ENCODE measurements at regions not wholly inside any gene's neighbourhood (a gene's known extent, or its start where the extent isn't known, plus 50 kb on each side); places are given as distances from the start of the nearest gene placed in this dataset.

GRCh38 chr5:173457482-173457881 is 129.3 kb upstream of the STC2 start:
- no peak for DNase-seq

GRCh38 chr5:173456751-173457171 is 128.5 kb upstream of the STC2 start:
- no peak for DNase-seq

- DNase-seq = no peak
Measured at GRCh38 chr5:173456181-173456580, 128.0 kb upstream of the STC2 start.

- DNase-seq = no peak
Measured at GRCh38 chr5:173455599-173455957, 127.4 kb upstream of the STC2 start.

GRCh38 chr5:173454736-173455598 is 126.8 kb upstream of the STC2 start:
- DNase-seq = no peak

GRCh38 chr5:173454361-173454735 is 126.1 kb upstream of the STC2 start:
- no peak for DNase-seq

- DNase-seq = no peak
Measured at GRCh38 chr5:173453167-173453566, 125.0 kb upstream of the STC2 start.

GRCh38 chr5:173452119-173452905 is 124.1 kb upstream of the STC2 start:
- DNase-seq = no peak

GRCh38 chr5:173451651-173452050 is 123.4 kb upstream of the STC2 start:
- DNase-seq = no peak

- DNase-seq = no peak
Measured at GRCh38 chr5:173451031-173451430, 122.8 kb upstream of the STC2 start.

- no peak for DNase-seq
Measured at GRCh38 chr5:173450188-173450587, 122.0 kb upstream of the STC2 start.

GRCh38 chr5:173448856-173449255 is 120.6 kb upstream of the STC2 start:
- DNase-seq = no peak

- DNase-seq = no peak
Measured at GRCh38 chr5:173443971-173444370, 115.8 kb upstream of the STC2 start.

GRCh38 chr5:173441053-173441628 is 112.9 kb upstream of the STC2 start:
- no peak for DNase-seq

- DNase-seq = no peak
Measured at GRCh38 chr5:173438951-173439350, 110.7 kb upstream of the STC2 start.

- no peak for DNase-seq
Measured at GRCh38 chr5:173435447-173435846, 107.2 kb upstream of the STC2 start.

- DNase-seq = no peak
Measured at GRCh38 chr5:173434270-173434669, 106.1 kb upstream of the STC2 start.

GRCh38 chr5:173430394-173430793 is 102.2 kb upstream of the STC2 start:
- no peak for DNase-seq

GRCh38 chr5:173429489-173430150 is 101.4 kb upstream of the STC2 start:
- DNase-seq = no peak

- no peak for DNase-seq
Measured at GRCh38 chr5:173423452-173424117, 95.4 kb upstream of the STC2 start.

- DNase-seq = no peak
Measured at GRCh38 chr5:173420108-173420507, 91.9 kb upstream of the STC2 start.

- no peak for DNase-seq
Measured at GRCh38 chr5:173413471-173413982, 85.3 kb upstream of the STC2 start.

- DNase-seq = no peak
Measured at GRCh38 chr5:173412566-173412965, 84.4 kb upstream of the STC2 start.
